ENCODE measurements at regions not wholly inside any gene's neighbourhood (a gene's known extent, or its start where the extent isn't known, plus 50 kb on each side); places are given as distances from the start of the nearest gene placed in this dataset.

DNA sequence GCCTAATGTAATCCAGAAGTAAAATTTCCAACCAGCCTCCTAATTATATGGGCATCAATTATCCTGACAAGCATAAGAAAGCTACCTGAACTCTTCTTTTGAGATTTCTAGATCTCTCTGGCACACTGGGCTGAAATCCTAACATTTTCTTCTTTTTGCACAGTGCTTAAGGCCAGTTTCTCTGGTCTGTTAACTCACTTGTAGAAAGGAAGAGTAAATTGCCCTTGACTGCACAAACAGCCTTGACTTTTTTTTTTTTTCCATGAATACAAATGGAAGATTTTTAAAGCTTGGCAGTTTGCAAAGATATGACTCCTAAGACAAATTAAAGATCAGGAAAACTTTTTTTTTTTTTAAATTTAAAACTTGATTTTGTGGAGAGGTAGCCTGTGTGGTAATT, 291.2 kb upstream of the MON1B start:
- in situ Hi-C loops (cut with HindIII; ENCODE audit: low sequenced_read_pairs) = loop anchor here (5.0 kb wide), 1 partner anchor 108 kb away; no protein-coding TSS in a partner anchor

DNA sequence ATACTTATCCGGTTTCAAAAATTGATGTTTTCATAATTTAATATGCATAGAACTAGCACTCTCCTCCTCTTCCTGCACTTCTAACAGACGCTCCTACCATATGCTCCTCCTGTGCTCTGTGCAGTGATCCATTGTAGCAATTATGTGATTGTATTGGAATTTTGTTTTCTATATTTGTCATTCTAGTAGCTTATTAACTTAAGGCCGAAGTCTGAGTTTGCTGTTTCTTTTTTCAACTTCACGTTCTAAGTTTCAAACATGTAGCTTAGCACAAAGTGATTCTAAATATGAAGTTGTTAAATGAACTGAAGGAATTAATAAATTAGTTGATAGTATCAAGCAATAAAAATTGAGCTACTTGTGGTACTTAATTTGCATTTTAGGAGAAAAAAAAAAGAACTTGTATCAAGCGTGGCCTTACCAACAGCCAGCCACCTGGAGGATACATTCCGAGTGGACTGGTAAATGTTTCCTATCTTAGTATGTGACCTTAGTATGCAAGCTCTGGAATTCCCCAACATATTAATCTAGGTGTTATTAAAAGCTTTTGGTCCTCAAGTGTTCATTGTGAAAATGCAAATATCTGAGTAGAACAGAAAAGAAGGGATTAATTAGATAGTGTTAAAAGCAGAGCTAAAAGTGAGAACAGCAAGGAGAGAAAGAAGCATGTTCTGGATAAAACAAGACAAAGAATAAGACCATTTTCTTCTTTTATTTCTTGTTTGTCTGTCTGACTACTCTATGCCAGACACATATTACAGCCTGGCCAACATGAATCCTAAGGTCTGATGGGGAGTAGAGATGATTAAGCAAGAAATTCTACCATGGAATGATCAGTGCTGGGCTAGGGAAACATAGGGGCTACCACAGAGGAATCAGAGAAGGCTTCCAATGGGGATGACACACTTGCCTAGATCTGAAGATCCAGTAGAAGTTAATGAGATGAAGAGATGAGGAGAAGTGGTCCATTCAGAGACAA, 290.4 kb upstream of the MON1B start:
- in situ Hi-C loops (cut with HindIII; ENCODE audit: low sequenced_read_pairs) = loop anchor here (5.0 kb wide), 1 partner anchor 107 kb away; no protein-coding TSS in a partner anchor

DNA sequence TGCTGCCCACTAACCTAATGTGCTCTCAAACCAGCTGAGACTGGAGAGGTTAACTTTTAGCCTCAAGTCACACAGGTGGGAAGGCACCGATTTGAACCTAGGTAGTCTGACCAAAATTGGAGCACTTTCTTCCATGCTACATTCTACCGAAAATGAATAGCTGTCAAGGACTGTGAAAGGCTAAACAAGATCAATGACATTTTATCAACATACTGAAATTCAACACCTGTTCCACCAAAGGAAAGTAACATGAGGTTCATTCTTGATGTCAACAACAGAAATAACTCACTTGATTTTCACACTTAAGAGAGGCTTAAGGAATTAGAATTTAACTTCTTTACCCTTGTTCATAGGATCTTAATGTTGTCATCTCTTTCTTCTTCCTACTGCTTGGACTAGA, 284.4 kb upstream of the MON1B start:
- in situ Hi-C loops (cut with HindIII; ENCODE audit: low sequenced_read_pairs) = no loop called here

DNA sequence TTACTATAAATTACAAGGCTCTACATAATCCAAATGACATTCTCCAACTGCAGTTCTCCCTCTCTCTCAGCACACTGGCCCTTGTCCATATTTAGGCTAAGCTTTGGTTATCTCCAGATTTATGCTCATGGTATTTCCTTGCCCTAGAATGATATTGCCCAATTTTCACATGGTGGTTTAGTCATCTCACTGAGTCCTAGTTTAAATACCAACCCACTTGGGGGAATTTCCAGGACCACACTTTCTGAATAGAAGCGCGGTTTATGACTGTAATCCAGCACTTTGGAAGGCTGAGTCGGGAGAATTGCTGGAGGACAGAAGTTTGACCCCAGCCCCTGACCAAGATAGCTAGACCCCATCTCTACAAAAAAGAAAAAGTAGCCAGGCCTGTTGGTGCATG, 280.1 kb upstream of the MON1B start:
- in situ Hi-C loops (cut with HindIII; ENCODE audit: low sequenced_read_pairs) = no loop called here

DNA sequence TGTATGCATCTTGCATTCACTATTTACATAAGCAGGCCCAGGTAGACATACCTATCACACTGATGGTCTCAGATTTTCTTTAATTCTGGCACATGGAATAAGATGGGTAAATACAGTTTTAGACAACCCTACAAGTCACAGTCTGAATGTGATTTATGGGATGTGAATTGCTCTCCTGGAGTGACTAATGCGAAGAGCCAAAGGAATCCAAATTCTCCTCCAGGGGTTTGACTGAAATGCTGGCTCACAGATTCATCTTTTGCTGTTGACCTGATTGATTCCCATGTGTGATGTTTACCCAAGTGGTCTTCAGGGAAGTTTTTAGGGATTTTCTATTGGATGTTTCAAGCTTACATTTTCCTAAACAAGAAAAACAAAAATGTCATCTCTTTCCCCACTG, 277.9 kb upstream of the MON1B start:
- in situ Hi-C loops (cut with HindIII; ENCODE audit: low sequenced_read_pairs) = no loop called here

DNA sequence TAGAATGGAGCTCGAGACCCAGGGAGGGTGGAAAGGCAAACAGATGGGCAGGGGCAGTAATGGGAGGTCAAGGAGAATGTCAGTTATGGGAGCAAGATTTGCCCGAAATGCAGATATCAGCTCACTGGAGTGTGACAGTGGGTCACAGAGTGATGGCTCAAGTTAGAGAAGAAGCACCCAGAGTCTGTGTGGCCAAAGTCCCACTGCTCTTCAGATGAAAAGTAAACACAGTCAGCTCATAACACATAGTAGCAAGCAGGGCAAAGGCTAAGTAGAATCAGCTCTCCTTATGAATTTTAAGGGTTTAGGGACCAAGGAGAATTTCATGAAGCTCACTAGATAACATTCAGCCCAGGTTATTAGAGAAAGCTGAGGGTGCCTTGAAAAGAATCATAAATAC, 264.9 kb upstream of the MON1B start:
- in situ Hi-C loops (cut with HindIII; ENCODE audit: low sequenced_read_pairs) = no loop called here

DNA sequence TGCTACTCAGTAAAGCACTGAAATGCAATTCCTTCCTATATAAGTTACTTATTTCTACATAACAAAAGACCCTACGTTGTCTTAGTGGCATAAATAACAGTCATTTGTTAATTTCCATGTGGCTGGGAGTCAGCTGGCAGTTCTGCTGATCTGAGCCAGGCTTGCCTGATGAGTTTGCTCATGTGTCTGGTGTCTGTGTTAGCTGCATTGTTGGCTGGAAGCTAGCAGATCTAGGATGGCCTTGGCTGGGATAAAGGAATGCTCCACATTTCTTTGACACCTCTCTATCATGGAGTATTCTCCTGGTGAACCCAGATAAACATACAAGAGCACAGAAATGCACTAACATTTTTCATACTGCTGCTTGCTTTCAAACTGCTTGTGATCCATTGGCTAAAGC, 264.4 kb upstream of the MON1B start:
- in situ Hi-C loops (cut with HindIII; ENCODE audit: low sequenced_read_pairs) = no loop called here

DNA sequence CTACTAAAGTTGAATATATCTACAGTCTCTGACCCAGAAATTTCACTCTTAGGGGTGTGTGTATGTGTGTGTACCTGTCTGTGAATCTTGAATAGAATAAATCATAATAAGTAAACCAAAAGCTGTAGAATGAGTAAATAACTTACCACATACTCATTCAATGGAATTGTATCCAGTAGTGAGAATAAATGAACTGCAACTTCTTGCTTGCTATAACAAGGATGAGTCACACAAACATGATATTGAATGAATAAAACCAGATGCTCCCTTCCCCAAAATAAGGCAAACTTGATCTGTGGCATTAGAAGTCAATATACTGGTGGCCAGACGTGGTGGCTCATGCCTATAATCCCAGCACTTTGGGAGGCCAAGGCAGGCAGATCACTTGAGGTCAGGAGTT, 259.8 kb upstream of the MON1B start:
- in situ Hi-C loops (cut with HindIII; ENCODE audit: low sequenced_read_pairs) = no loop called here

DNA sequence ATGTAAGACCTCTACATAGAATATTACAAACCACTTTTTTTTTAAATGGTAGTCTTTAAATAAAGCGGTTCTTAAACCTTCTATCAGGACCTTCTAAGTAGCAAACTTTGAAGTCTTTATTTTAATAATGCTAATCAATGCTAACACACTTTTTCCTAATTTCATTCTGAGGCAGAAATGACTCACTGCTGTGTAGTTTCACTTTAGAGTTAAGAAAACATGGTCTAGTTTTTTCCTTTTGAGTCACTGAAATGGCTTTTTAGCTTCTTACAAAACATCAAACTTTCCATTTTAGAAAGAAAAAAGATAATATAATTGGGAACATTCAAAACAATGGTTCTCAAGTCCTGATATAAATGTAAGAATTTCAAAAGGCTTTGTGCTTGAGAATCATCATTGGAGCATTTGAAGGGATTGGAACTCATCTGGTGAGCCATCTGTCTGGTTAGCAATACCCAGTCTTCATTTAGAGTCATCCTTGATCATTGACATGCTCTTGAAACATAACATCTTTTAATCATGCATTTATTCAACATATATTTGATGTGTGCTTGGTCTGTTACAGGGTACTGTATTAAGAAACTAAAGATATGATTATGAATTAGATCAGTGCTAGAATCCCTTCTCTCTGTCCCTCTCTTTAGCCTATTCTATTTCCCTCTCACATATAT, 258.3 kb upstream of the MON1B start:
- in situ Hi-C loops (cut with HindIII; ENCODE audit: low sequenced_read_pairs) = no loop called here

DNA sequence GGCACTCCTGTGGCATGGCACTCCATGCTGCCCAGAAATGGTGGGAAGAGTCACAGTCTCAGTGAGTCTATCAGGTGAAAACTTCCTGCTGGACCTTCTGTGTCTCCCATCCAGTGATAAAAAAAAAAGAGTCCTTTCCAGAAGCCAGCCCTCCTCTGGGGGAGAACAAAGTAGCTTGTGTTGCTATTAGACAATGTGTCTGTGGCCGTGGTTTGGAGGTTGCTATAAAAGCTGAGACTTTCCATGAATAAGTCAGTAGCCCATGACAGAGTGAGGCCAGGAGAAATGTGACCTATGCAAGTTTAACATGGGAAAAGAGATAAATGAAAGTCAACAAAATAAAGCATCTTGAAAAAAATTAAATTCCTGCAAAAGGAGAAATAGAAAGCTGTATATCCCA, 250.7 kb upstream of the MON1B start:
- in situ Hi-C loops (cut with HindIII; ENCODE audit: low sequenced_read_pairs) = no loop called here

DNA sequence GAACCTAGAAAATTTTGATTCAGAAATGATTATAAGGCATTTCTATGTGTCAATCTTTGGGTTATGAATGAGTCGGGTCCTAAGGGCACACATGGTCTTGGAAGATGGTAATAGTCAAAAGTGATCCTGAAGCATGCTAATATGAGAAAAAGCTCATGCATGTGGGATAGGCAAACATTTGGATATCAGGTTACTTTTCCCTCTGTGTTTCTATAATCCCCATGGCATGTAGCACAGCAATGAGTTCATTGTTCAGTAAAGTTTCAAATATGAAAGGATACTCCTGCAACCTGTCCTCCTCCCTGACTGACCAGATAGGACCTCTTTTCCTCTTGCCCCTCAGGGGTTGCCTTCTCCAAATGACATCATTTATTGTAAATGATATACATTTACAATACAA, 249.9 kb upstream of the MON1B start:
- in situ Hi-C loops (cut with HindIII; ENCODE audit: low sequenced_read_pairs) = no loop called here

DNA sequence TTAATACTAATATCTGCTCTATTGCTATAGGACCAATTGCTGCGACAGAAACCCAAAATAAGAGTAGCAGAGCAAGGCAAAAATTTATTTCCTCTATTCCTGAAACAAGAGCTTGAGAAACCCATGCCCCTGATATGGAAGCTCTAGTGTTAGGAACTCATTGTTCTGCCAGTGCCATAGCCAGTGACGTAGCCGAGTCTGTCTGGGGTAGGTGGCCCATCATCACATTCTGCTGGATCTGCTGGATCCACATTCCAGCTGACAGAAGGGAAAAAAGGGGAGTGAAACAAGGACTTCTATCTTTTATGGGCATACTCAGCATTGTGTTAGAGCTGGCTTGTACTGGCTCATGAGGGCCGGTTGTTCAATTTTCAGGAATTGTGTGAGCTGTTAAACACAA, 248.9 kb upstream of the MON1B start:
- in situ Hi-C loops (cut with HindIII; ENCODE audit: low sequenced_read_pairs) = no loop called here

DNA sequence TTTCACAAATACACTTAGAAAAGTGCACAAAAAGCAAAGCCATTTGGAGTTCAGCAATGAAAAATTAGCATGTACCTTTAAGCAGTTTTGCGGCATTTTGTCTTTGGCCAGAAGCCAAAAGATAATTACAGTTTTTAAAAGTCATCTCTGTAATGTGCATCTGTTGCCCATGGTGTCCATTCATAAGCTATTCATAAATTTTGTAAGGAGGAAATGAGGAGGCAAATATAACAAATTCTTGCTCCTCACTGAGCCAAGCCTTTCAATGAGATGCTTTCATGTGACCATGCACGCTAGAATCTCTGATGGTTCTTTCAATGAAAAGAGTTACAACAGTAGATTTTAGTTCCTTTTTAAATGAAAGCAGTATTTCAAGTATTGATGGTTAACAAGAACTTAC, 247.1 kb upstream of the MON1B start:
- in situ Hi-C loops (cut with HindIII; ENCODE audit: low sequenced_read_pairs) = no loop called here

DNA sequence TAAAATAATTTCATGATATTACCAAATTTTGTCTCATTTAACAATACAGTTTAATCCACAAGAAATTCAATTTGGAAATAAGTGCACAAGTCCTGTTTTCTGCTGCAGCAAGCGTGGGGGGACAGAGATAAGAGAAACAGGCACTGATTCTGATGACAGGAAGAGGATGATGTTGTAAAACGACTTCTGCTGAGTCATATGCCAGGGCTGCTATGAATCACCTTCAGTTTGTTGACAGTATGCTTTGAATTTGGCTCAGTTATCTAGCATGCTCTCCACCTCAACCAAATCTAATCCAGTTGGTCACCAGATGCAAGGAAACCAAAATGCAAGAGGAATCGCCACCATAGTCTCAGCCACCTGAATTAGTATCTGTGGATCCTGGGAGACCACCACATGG, 244.1 kb upstream of the MON1B start:
- in situ Hi-C loops (cut with HindIII; ENCODE audit: low sequenced_read_pairs) = no loop called here

DNA sequence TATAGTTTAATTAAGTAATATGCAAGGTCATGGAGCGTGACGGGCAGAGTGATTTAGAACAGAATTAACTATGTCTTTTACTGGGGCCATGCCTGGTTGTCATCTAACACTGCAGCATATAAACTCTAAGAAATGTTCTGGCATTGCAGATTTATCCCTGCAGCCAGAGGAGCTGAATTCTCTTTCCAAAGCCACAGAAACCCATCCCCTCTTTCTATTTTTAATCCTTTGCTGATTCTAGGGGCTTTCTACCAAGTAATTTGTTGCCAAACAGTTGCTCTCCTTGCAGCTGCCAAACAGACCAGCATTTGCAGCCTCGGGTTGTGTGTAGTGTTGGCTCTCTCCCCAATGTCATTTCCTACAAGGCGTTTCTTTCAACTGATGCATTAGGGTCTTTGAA, 243.2 kb upstream of the MON1B start:
- in situ Hi-C loops (cut with HindIII; ENCODE audit: low sequenced_read_pairs) = no loop called here

DNA sequence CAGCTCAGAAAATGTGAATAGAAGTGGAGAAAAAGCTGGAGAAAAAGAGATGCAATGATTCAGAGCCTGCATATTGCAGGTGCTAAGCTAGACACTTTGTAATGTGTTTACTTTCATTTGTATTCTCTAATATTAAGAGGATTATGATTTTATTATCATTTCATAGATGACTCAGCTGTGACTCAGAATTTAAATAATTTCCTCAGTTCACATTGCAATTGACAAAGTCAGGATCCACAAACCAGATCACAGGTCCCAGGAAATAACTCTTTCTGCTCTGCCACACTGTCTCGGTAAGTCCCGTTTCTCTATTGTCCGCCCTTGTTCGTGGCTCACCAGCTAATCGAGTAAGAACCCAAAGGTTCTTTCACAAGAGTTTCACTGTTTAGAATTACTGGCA, 235.4 kb upstream of the MON1B start:
- in situ Hi-C loops (cut with HindIII; ENCODE audit: low sequenced_read_pairs) = no loop called here

DNA sequence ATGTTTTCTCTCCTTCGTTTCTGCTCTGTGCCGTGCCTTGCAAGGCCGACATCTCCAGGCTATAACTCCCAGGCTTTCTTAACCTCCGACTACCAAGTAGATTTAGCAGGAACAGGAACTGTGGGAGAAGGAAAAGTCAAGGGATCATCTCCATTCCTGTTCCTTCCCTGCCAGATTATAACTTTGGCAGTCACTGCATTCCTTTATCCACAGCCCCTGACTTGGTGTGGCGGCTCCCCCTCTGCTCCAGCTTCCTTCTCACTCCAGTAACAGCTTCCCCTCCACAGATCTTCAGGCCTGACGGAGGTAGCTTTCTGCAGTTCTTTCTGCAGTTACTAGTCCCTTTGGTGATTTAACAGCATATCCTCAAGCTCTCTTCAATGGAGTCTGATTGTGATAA, 234.6 kb upstream of the MON1B start:
- in situ Hi-C loops (cut with HindIII; ENCODE audit: low sequenced_read_pairs) = no loop called here

DNA sequence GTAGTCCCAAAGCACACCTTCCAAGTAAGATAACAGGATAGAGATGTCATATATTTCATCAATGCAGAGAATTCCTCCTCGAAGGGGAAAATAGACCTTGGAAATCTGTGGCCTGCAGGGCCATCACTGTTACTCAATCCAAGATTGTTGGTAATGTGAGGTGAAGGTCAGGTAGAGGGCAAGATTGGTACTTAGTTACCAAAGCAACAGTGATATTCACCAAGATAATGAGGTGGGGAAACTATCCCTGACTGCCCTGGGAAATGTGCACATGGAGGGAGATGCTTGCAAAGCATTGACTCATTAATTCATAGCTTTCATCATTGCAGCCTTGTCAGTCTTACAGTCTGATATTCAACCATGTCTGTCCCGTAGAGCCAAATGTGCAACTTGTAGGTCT, 234.1 kb upstream of the MON1B start:
- in situ Hi-C loops (cut with HindIII; ENCODE audit: low sequenced_read_pairs) = no loop called here

DNA sequence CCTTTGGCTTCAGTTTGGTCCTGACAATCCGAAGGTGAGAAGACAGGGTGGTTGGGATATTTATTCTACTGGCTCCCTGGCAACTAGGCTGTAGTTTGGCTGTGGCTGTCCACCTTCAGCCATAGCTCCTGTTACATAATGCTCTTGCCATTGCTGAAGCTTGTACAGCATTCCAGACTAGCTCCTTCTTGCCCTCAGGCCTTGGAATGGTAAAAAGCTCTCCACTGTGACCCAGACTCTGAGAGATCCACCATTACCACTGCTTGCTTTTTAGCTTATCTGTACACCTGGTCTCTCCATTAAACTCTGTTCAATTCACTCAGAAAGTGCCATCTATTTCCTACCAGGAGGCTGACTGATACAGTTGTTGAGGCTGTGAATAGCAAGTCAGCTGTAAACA, 231.8 kb upstream of the MON1B start:
- in situ Hi-C loops (cut with HindIII; ENCODE audit: low sequenced_read_pairs) = no loop called here

DNA sequence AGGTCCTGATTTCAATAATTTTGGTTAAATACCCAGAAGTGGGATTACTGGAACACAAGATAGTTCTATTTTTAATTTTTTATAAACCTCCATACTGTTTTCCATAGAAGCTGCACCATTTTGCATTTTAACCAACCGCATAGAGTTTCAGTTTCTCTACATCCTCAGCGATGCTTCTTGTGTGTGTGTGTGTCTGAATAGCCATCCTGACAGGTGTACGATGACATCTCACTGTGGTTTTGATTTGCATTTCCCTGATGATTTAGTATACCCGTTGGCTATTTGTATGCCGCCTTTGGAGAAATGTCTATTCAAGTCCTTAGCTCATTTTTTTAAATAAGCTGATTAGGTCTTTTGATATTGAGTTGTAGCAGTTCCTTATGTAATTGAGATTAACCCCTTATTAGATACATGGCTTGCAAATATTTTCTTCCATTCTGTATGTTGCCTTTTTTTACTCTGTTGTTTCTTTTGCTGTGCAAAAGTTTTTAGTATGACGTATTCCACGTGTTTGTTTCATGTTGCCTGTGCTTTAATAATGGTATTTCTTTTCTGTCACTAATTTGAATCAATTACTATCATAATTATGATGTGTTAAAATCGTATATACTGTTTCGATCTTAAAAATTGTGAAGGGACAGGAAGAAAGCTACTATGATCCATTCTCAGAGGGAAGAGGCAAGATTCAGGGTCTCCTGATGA, 227.2 kb upstream of the MON1B start:
- in situ Hi-C loops (cut with HindIII; ENCODE audit: low sequenced_read_pairs) = no loop called here

DNA sequence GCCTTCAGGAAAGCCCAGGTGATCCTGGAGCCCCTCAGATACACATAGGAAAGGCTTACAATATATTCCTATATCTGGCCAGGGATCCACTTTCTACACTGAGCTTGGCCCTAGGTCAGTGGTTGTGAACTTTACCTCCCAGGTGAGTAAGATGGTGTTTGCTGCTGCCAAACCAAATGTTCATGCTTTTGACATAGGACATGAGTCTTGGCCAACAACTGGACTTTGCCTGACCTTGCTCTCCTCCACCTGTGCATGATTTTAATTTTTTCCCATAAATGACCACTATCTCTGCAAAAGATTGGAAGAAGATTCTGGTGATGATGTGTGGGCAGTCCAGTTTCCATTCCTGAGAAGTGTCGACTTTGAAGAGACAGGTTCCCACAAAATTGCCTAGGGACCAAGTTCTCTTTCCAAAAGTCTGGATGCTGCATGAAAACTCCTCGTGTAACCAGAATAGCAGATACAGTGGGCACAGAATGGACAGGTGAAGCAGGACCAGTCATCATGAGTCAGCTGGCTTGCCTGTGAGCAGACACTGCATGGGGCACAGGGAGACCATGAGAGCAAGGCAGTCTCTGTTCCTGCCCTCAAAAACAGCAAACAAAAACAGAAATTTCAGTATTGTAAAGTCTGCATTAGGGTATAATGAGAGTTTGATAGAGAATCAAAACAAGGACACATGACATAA, 226.4 kb upstream of the MON1B start:
- in situ Hi-C loops (cut with HindIII; ENCODE audit: low sequenced_read_pairs) = no loop called here
